Non-pigmented ciliary epithelial cell (primary cell): ENCODE measurements at regions not wholly inside any gene's neighbourhood (a gene's known extent, or its start where the extent isn't known, plus 50 kb on each side); places are given as distances from the start of the nearest gene placed in this dataset.

Experiments
- DNase-seq: peaks from one replicate; pipeline ENCODE4 v3.0.0-alpha.2; 2010; ENCODE audit warnings: low read depth

GRCh38 chrX:10747975-10748374 lies 127.6 kb upstream of the MID1 start:
- DNase-seq: no peak

GRCh38 chrX:10749113-10749512 lies 128.7 kb upstream of the MID1 start:
- DNase-seq: no peak

GRCh38 chrX:10750581-10750980 lies 130.2 kb upstream of the MID1 start:
- DNase-seq: no peak

GRCh38 chrX:10753116-10753515 lies 132.7 kb upstream of the MID1 start:
- DNase-seq: no peak

GRCh38 chrX:10754445-10754844 lies 134.1 kb upstream of the MID1 start:
- DNase-seq: no peak

- DNase-seq: peak; percentile 65
Measured at GRCh38 chrX:10755439-10756334, 135.3 kb upstream of the MID1 start.

GRCh38 chrX:10756441-10756840 lies 136.1 kb upstream of the MID1 start:
- DNase-seq: peak; percentile 81

GRCh38 chrX:10759141-10759799 lies 138.9 kb upstream of the MID1 start:
- no peak for DNase-seq

GRCh38 chrX:10761447-10761846 lies 141.1 kb upstream of the MID1 start:
- no peak for DNase-seq

- no peak for DNase-seq
Measured at GRCh38 chrX:10769195-10769594, 148.8 kb upstream of the MID1 start.

- no peak for DNase-seq
Measured at GRCh38 chrX:10769696-10770619, 149.6 kb upstream of the MID1 start.

GRCh38 chrX:10773318-10773717 lies 152.9 kb upstream of the MID1 start:
- no peak for DNase-seq

- no peak for DNase-seq
Measured at GRCh38 chrX:10781847-10782530, 161.6 kb upstream of the MID1 start.

GRCh38 chrX:10783451-10783995 lies 163.1 kb upstream of the MID1 start:
- no peak for DNase-seq

- DNase-seq: no peak
Measured at GRCh38 chrX:10787264-10787663, 166.9 kb upstream of the MID1 start.

- no peak for DNase-seq
Measured at GRCh38 chrX:10794203-10794630, 173.8 kb upstream of the MID1 start.

GRCh38 chrX:10795721-10796120 lies 175.3 kb upstream of the MID1 start:
- DNase-seq: no peak

- DNase-seq: peak; percentile 6
Measured at GRCh38 chrX:10797466-10797865, 177.1 kb upstream of the MID1 start.

GRCh38 chrX:10798041-10798440 lies 177.7 kb upstream of the MID1 start:
- DNase-seq: no peak

GRCh38 chrX:10800796-10801195 lies 180.4 kb upstream of the MID1 start:
- DNase-seq: no peak

GRCh38 chrX:10811111-10811510 lies 190.7 kb upstream of the MID1 start:
- no peak for DNase-seq
